GM10248 (cell line): ENCODE measurements at regions not wholly inside any gene's neighbourhood (a gene's known extent, or its start where the extent isn't known, plus 50 kb on each side); places are given as distances from the start of the nearest gene placed in this dataset.

Experiments used
- CTCF ChIA-PET: fragments of 300-600 bp; sonication (Branson Sonifier 250); formaldehyde crosslinking; extraction: SDS; loops from one replicate; lab custom pipeline; 2021; ENCODE audit warnings: antibody characterized with exemption; lab: Yijun Ruan, JAX
- POLR2A ChIA-PET: fragments of 350-650 bp; sonication (Branson Sonifier 250); formaldehyde crosslinking; extraction: SDS; loops from one replicate; lab custom pipeline; 2020; ENCODE audit warnings: antibody characterized with exemption; lab: Yijun Ruan, JAX
- DNase-seq: peaks from one replicate; pipeline ENCODE4 v3.0.0; 2012; ENCODE audit errors: extremely low spot score
- CTCF ChIP-seq: IDR thresholded peaks from 2 replicates; pipeline ENCODE4 v1.5.1; 2012; ENCODE audit warnings: mild to moderate bottlenecking, low read depth; ENCODE audit errors: extremely low read depth, missing control alignments, control extremely low read depth

GRCh38 chr2:78908973-78909372 lies 116.5 kb upstream of the REG3G start:
- no peak for TF ChIP-seq CTCF
- CTCF ChIA-PET = no interaction called here
- DNase-seq = no peak
- POLR2A ChIA-PET = no interaction called here

- no peak for DNase-seq
- ChIA-PET POLR2A (no interaction called here), CTCF (interaction anchor here (1.7 kb wide), 1 partner anchor 9 kb away, joined by 4 read pairs; no protein-coding TSS in a partner anchor)
- TF ChIP-seq CTCF = no peak
These were observed 115.1 kb upstream of the REG3G start for GRCh38 chr2:78910376-78910775.

GRCh38 chr2:78913257-78913656 lies 112.2 kb upstream of the REG3G start:
- DNase-seq = no peak
- POLR2A ChIA-PET = no interaction called here
- no peak for TF ChIP-seq CTCF
- CTCF ChIA-PET = no interaction called here

- CTCF ChIA-PET = no interaction called here
- no peak for DNase-seq
- POLR2A ChIA-PET = no interaction called here
- TF ChIP-seq CTCF = no peak
These were observed 100.2 kb upstream of the REG3G start for GRCh38 chr2:78925258-78925657.

- ChIA-PET CTCF (no interaction called here), POLR2A (no interaction called here)
- no peak for DNase-seq
- no peak for TF ChIP-seq CTCF
These were observed 97.0 kb upstream of the REG3G start for GRCh38 chr2:78928502-78928901.

GRCh38 chr2:78940998-78941397 lies 84.5 kb upstream of the REG3G start:
- no peak for DNase-seq
- POLR2A ChIA-PET = no interaction called here
- CTCF ChIA-PET = interaction anchor here (1.2 kb wide), 1 partner anchor 10 kb away, joined by 3 read pairs; no protein-coding TSS in a partner anchor
- no peak for TF ChIP-seq CTCF

- DNase-seq = no peak
- ChIA-PET POLR2A (no interaction called here), CTCF (interaction anchor here (1.2 kb wide), 1 partner anchor 11 kb away, joined by 3 read pairs; no protein-coding TSS in a partner anchor)
- TF ChIP-seq CTCF = no peak
These were observed 83.8 kb upstream of the REG3G start for GRCh38 chr2:78941751-78942150.
